Panc1 (cell line): ENCODE measurements at regions not wholly inside any gene's neighbourhood (a gene's known extent, or its start where the extent isn't known, plus 50 kb on each side); places are given as distances from the start of the nearest gene placed in this dataset.

Experiments
- ATAC-seq: fragments of 200-7000 bp; cut with Tn5 transposase; 2 replicates; pipeline ENCODE4 v1.9.1; 2020; ENCODE audit warnings: mild to moderate bottlenecking, moderate library complexity
- BruUV-seq: library from RNA; stranded (reverse); fragments of 400-500 nt; replicated peaks from 2 replicates; lab custom pipeline; 2021; lab: Mats Ljungman, UMichigan
- CTCF ChIA-PET: fragments of 300-600 bp; sonication (Branson Sonifier 250); formaldehyde crosslinking; loops from one replicate; lab custom pipeline; 2022; ENCODE audit warnings: antibody characterized with exemption; lab: Charles Lee
- POLR2A ChIA-PET: fragments of 300-600 bp; sonication (Branson Sonifier 250); formaldehyde crosslinking; loops from one replicate; lab custom pipeline; 2022; ENCODE audit warnings: antibody characterized with exemption; lab: Charles Lee
- DNase-seq: peaks from one replicate; pipeline ENCODE4 v3.0.0-alpha.2; 2010; ENCODE audit warnings: low read depth, low spot score
- H3K27ac ChIP-seq: 2 replicates; pipeline ENCODE4 v1.5.1; 2011; ENCODE audit warnings: mild to moderate bottlenecking, low read length, inconsistent platforms
- H3K27me3 ChIP-seq: fragments of 200-500 bp; sonication (Bioruptor generic); 2 replicates; pipeline ENCODE4 v1.6.0; 2014; ENCODE audit warnings: low read length, inconsistent platforms; ENCODE audit not compliant: control insufficient read depth, insufficient read depth
- H3K36me3 ChIP-seq: fragments of 200-500 bp; sonication (Bioruptor generic); 2 replicates; pipeline ENCODE4 v1.5.1; 2014; ENCODE audit warnings: inconsistent platforms, mild to moderate bottlenecking, low read length, moderate library complexity; ENCODE audit not compliant: control insufficient read depth, insufficient read depth
- H3K4me1 ChIP-seq: 2 replicates; pipeline ENCODE4 v1.5.1; 2011; ENCODE audit warnings: inconsistent platforms, mild to moderate bottlenecking, low read length, moderate library complexity; ENCODE audit not compliant: control insufficient read depth, insufficient read depth
- H3K4me3 ChIP-seq, 2 experiments: 2 replicates each; pipeline ENCODE4 v1.5.1; 2011 to 2012; ENCODE audit warnings: low read depth in 2 of 2, low read length in 2 of 2, mild to moderate bottlenecking in 2 of 2, inconsistent platforms in 1 of 2, moderate library complexity in 1 of 2
- H3K9me3 ChIP-seq: fragments of 200-500 bp; sonication (Bioruptor generic); 2 replicates; pipeline ENCODE4 v1.5.1; 2014; ENCODE audit warnings: low read depth, mild to moderate bottlenecking, inconsistent platforms, low read length, moderate library complexity; ENCODE audit not compliant: control insufficient read depth, insufficient read depth
- POLR2AphosphoS5 ChIP-seq: IDR thresholded peaks from 2 replicates; pipeline ENCODE4 v1.6.1; 2012; ENCODE audit warnings: mild to moderate bottlenecking, low read depth, low read length, moderate library complexity
- REST ChIP-seq, 2 experiments: IDR thresholded peaks; 2 replicates each; pipeline ENCODE4 v1.6.1; 2011 to 2012; ENCODE audit warnings: low read depth in 2 of 2, control low read depth in 1 of 2, low read length in 1 of 2, mild to moderate bottlenecking in 1 of 2, moderate library complexity in 1 of 2; ENCODE audit not compliant: insufficient read depth in 1 of 2
- SIN3A ChIP-seq: IDR thresholded peaks from 2 replicates; pipeline ENCODE4 v1.6.1; 2012; ENCODE audit warnings: low read depth, mild to moderate bottlenecking, low read length, moderate library complexity, borderline replicate concordance; ENCODE audit not compliant: insufficient read depth
- TCF7L2 ChIP-seq: IDR thresholded peaks from 2 replicates; pipeline ENCODE4 v1.6.1; 2011; ENCODE audit warnings: mild to moderate bottlenecking, low read depth, low read length, inconsistent platforms
- in situ Hi-C: cut with HindIII; loops from 2 replicates; pipeline ENCODE4 v1.10.0; 2016; ENCODE audit warnings: low sequenced_read_pairs, low pct_unique_long_range_greater_than_20kb
- intact Hi-C: fragments of 100-400 bp; cut with micrococcal nuclease; formaldehyde crosslinking; loops from one replicate; pipeline ENCODE4 v1.10.0; 2022; ENCODE audit not compliant: unreplicated experiment
- TF ChIP-seq, protein P1 (sequence below): fragments of 450-650 bp; IDR thresholded peaks from 2 replicates; pipeline ENCODE4 v1.5.1; 2017; ENCODE audit warnings: mild to moderate bottlenecking

- CTCF ChIA-PET, result no interaction called here
- H3K27ac ChIP-seq, result no peak overlapping the region
- H3K36me3 ChIP-seq, result no peaks in the 10 kb centered on the region
- POLR2A ChIA-PET, result no interaction called here
- TF ChIP-seq, protein P1, sequence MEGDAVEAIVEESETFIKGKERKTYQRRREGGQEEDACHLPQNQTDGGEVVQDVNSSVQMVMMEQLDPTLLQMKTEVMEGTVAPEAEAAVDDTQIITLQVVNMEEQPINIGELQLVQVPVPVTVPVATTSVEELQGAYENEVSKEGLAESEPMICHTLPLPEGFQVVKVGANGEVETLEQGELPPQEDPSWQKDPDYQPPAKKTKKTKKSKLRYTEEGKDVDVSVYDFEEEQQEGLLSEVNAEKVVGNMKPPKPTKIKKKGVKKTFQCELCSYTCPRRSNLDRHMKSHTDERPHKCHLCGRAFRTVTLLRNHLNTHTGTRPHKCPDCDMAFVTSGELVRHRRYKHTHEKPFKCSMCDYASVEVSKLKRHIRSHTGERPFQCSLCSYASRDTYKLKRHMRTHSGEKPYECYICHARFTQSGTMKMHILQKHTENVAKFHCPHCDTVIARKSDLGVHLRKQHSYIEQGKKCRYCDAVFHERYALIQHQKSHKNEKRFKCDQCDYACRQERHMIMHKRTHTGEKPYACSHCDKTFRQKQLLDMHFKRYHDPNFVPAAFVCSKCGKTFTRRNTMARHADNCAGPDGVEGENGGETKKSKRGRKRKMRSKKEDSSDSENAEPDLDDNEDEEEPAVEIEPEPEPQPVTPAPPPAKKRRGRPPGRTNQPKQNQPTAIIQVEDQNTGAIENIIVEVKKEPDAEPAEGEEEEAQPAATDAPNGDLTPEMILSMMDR, result no peak
- TF ChIP-seq SIN3A (no peak), POLR2AphosphoS5 (no peak), TCF7L2 (no peak), REST (IDR thresholded peaks at IDR 0.05; ENCODE audit: insufficient read depth in 1 of 2, low read depth in 2 of 2, low read length in 1 of 2) (no peak)
- intact Hi-C loops (no loop called here), in situ Hi-C loops (no loop called here)
- no peak overlapping the region for H3K4me3 ChIP-seq
- no TSS peak for BruUV-seq
- DNase-seq (no peak), ATAC-seq (no peak)
- no peaks in the 10 kb centered on the region for H3K4me1 ChIP-seq
- no peaks in the 10 kb centered on the region for H3K9me3 ChIP-seq
- H3K27me3 ChIP-seq, result no peaks in the 10 kb centered on the region
Measured at GRCh38 chr3:1728510-1728909, 370.2 kb upstream of the CNTN4 start.

GRCh38 chr3:1734494-1735122 lies 364.1 kb upstream of the CNTN4 start:
- no peak for TF ChIP-seq SIN3A
- TF ChIP-seq TCF7L2, result no peak
- TF ChIP-seq REST (IDR thresholded peaks at IDR 0.05; ENCODE audit: insufficient read depth in 1 of 2, low read depth in 2 of 2, low read length in 1 of 2), result no peak
- H3K27me3 ChIP-seq, result no peaks in the 10 kb centered on the region
- no peaks in the 10 kb centered on the region for H3K9me3 ChIP-seq
- intact Hi-C loops, result no loop called here
- no peak overlapping the region for H3K4me3 ChIP-seq
- H3K36me3 ChIP-seq, result no peaks in the 10 kb centered on the region
- ATAC-seq (no peak), DNase-seq (no peak)
- H3K4me1 ChIP-seq, result no peaks in the 10 kb centered on the region
- ChIA-PET CTCF (no interaction called here), POLR2A (no interaction called here)
- in situ Hi-C loops, result no loop called here
- H3K27ac ChIP-seq, result no peak overlapping the region
- BruUV-seq, result no TSS peak
